ENCODE measurements at regions not wholly inside any gene's neighbourhood (a gene's known extent, or its start where the extent isn't known, plus 50 kb on each side); places are given as distances from the start of the nearest gene placed in this dataset.

- Histone ChIP-seq H3K27me3 (replicated peaks; ENCODE audit: insufficient read depth) (no peaks in the 10 kb centered on the region), H3K4me1 (ENCODE audit: control insufficient read depth in 1 of 2, low read depth in 2 of 2) (no peaks in the 10 kb centered on the region), H3K9me3 (no peaks in the 10 kb centered on the region), H3K36me3 (no peaks in the 10 kb centered on the region), H3K27ac (no peak overlapping the region), H3K4me3 (no peak overlapping the region)
- no peak for DNase-seq (ENCODE audit: low spot score)
- TF ChIP-seq CTCF (IDR thresholded peaks at IDR 0.05): no peak
- ATAC-seq (ENCODE audit: insufficient number of reproducible peaks, low FRiP score, low read depth): no peak
These were observed 379.3 kb downstream of the TRIM36 start for GRCh38 chr5:114790403-114790792.

GRCh38 chr5:114789773-114790402 lies 379.8 kb downstream of the TRIM36 start:
- H3K4me3 ChIP-seq: no peak overlapping the region
- H3K4me1 ChIP-seq (ENCODE audit: control insufficient read depth in 1 of 2, low read depth in 2 of 2): no peaks in the 10 kb centered on the region
- no peaks in the 10 kb centered on the region for H3K27me3 ChIP-seq (replicated peaks; ENCODE audit: insufficient read depth)
- no peaks in the 10 kb centered on the region for H3K36me3 ChIP-seq
- no peak overlapping the region for H3K27ac ChIP-seq
- no peak for ATAC-seq (ENCODE audit: insufficient number of reproducible peaks, low FRiP score, low read depth)
- H3K9me3 ChIP-seq: no peaks in the 10 kb centered on the region
- no peak for DNase-seq (ENCODE audit: low spot score)
- no peak for TF ChIP-seq CTCF (IDR thresholded peaks at IDR 0.05)

GRCh38 chr5:114782869-114783268 lies 386.8 kb downstream of the TRIM36 start:
- DNase-seq (ENCODE audit: low spot score): peak; percentile 23
- ATAC-seq (ENCODE audit: insufficient number of reproducible peaks, low FRiP score, low read depth): no peak
- Histone ChIP-seq H3K4me3 (no peak overlapping the region), H3K9me3 (no peaks in the 10 kb centered on the region), H3K27me3 (replicated peaks; ENCODE audit: insufficient read depth) (no peaks in the 10 kb centered on the region), H3K4me1 (ENCODE audit: control insufficient read depth in 1 of 2, low read depth in 2 of 2) (no peaks in the 10 kb centered on the region), H3K27ac (no peak overlapping the region), H3K36me3 (no peaks in the 10 kb centered on the region)
- TF ChIP-seq CTCF (IDR thresholded peaks at IDR 0.05): no peak

DNA sequence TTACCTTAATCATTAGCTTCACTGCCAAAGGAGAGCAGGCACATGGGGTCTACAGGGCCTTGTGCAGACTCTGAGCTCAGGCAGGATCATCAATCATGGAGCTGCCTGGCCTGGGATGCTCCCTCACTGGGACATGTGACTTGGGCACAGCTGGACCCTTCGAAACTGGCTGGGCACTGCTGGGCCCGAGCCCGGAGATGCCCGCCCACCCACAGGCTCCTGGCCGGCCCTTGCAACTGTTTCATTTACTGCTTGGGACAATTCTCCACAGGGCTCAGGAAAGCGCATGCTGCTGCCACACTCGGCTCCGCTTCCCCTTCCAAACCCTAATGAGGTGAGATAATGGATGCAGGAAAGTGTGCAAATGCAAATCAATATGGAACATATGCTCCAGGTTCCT lies 387.5 kb downstream of the TRIM36 start:
- no peaks in the 10 kb centered on the region for H3K27me3 ChIP-seq (replicated peaks; ENCODE audit: insufficient read depth)
- no peaks in the 10 kb centered on the region for H3K4me1 ChIP-seq (ENCODE audit: control insufficient read depth in 1 of 2, low read depth in 2 of 2)
- H3K27ac ChIP-seq: no peak overlapping the region
- H3K36me3 ChIP-seq: no peaks in the 10 kb centered on the region
- ATAC-seq (ENCODE audit: insufficient number of reproducible peaks, low FRiP score, low read depth): no peak
- no peaks in the 10 kb centered on the region for H3K9me3 ChIP-seq
- DNase-seq (ENCODE audit: low spot score): no peak
- TF ChIP-seq CTCF (IDR thresholded peaks at IDR 0.05): no peak
- no peak overlapping the region for H3K4me3 ChIP-seq

GRCh38 chr5:114780290-114780689 lies 389.4 kb downstream of the TRIM36 start:
- ATAC-seq (ENCODE audit: insufficient number of reproducible peaks, low FRiP score, low read depth) (no peak), DNase-seq (ENCODE audit: low spot score) (no peak)
- H3K36me3 ChIP-seq: no peaks in the 10 kb centered on the region
- TF ChIP-seq CTCF (IDR thresholded peaks at IDR 0.05): no peak
- no peak overlapping the region for H3K4me3 ChIP-seq
- no peaks in the 10 kb centered on the region for H3K9me3 ChIP-seq
- no peak overlapping the region for H3K27ac ChIP-seq
- no peaks in the 10 kb centered on the region for H3K4me1 ChIP-seq (ENCODE audit: control insufficient read depth in 1 of 2, low read depth in 2 of 2)
- H3K27me3 ChIP-seq (replicated peaks; ENCODE audit: insufficient read depth): no peaks in the 10 kb centered on the region

All from thoracic aorta (tissue), 2 donors.